WERI-Rb-1 (cell line): ENCODE measurements at regions not wholly inside any gene's neighbourhood (a gene's known extent, or its start where the extent isn't known, plus 50 kb on each side); places are given as distances from the start of the nearest gene placed in this dataset.

Source experiments
- DNase-seq: peaks from one replicate; pipeline ENCODE4 v3.0.0-alpha.2; 2020
- H3K27ac ChIP-seq: fragments of 250-450 bp; sonication (Bioruptor Pico); 2 replicates; pipeline ENCODE4 v1.5.1; 2020; ENCODE audit warnings: mild to moderate bottlenecking, moderate library complexity
- H3K27me3 ChIP-seq: fragments of 250-450 bp; sonication (Bioruptor Pico); 2 replicates; pipeline ENCODE4 v1.5.1; 2021; ENCODE audit warnings: mild to moderate bottlenecking, low read depth, moderate library complexity; ENCODE audit not compliant: insufficient read depth, severe bottlenecking
- H3K36me3 ChIP-seq: fragments of 250-450 bp; sonication (Bioruptor Pico); 2 replicates; pipeline ENCODE4 v1.5.1; 2020; ENCODE audit warnings: mild to moderate bottlenecking, moderate library complexity
- H3K4me3 ChIP-seq: 2 replicates; pipeline ENCODE4 v1.5.1; 2011; ENCODE audit warnings: low read depth, mild to moderate bottlenecking, control low read depth, low read length
- H3K9me3 ChIP-seq: fragments of 250-450 bp; sonication (Bioruptor Pico); 2 replicates; pipeline ENCODE4 v1.5.1; 2021; ENCODE audit warnings: mild to moderate bottlenecking, moderate library complexity; ENCODE audit not compliant: severe bottlenecking
- CTCF ChIP-seq: IDR thresholded peaks from 2 replicates; pipeline ENCODE4 v1.5.1; 2011; ENCODE audit warnings: low read depth, mild to moderate bottlenecking, control low read depth, inconsistent platforms, low read length

- Histone ChIP-seq H3K36me3 (no peaks in the 10 kb centered on the region), H3K27ac (no peak overlapping the region), H3K4me3 (no peak overlapping the region), H3K9me3 (peaks cover 4% of the 10 kb centered on the region), H3K27me3 (no peaks in the 10 kb centered on the region)
- DNase-seq = no peak
- TF ChIP-seq CTCF = no peak
Observed at GRCh38 chr6:165001502-165002157, 307.8 kb downstream of the C6orf118 start.

- Histone ChIP-seq H3K9me3 (peaks cover 4% of the 10 kb centered on the region), H3K27me3 (no peaks in the 10 kb centered on the region), H3K27ac (no peak overlapping the region), H3K4me3 (no peak overlapping the region), H3K36me3 (no peaks in the 10 kb centered on the region)
- TF ChIP-seq CTCF = no peak
- DNase-seq = no peak
Observed at GRCh38 chr6:164998297-164998696, 311.1 kb downstream of the C6orf118 start.

GRCh38 chr6:164996838-164997237 lies 312.6 kb downstream of the C6orf118 start:
- Histone ChIP-seq H3K27ac (no peak overlapping the region), H3K4me3 (no peak overlapping the region), H3K27me3 (no peaks in the 10 kb centered on the region), H3K36me3 (no peaks in the 10 kb centered on the region), H3K9me3 (peaks cover 4% of the 10 kb centered on the region)
- no peak for DNase-seq
- no peak for TF ChIP-seq CTCF

GRCh38 chr6:164991573-164991972 lies 317.8 kb downstream of the C6orf118 start:
- TF ChIP-seq CTCF = no peak
- H3K36me3 ChIP-seq = no peaks in the 10 kb centered on the region

GRCh38 chr6:164990901-164991300 lies 318.5 kb downstream of the C6orf118 start:
- H3K36me3 ChIP-seq = no peaks in the 10 kb centered on the region
- DNase-seq = no peak
- no peak overlapping the region for H3K27ac ChIP-seq
- H3K9me3 ChIP-seq = no peaks in the 10 kb centered on the region
- no peak overlapping the region for H3K4me3 ChIP-seq
- no peaks in the 10 kb centered on the region for H3K27me3 ChIP-seq
- no peak for TF ChIP-seq CTCF

More at GRCh38 chr6:164991573-164991972, 317.8 kb downstream of the C6orf118 start:
- no peak for DNase-seq
- H3K9me3 ChIP-seq = no peaks in the 10 kb centered on the region
- no peak overlapping the region for H3K27ac ChIP-seq
- no peak overlapping the region for H3K4me3 ChIP-seq
- no peaks in the 10 kb centered on the region for H3K27me3 ChIP-seq

- Histone ChIP-seq H3K27ac (no peak overlapping the region), H3K4me3 (no peak overlapping the region), H3K36me3 (no peaks in the 10 kb centered on the region), H3K27me3 (no peaks in the 10 kb centered on the region), H3K9me3 (no peaks in the 10 kb centered on the region)
- DNase-seq = no peak
- TF ChIP-seq CTCF = no peak
Observed at GRCh38 chr6:164982389-164982788, 327.0 kb downstream of the C6orf118 start.
